Thyroid gland (tissue), 4 donors: ENCODE measurements at regions not wholly inside any gene's neighbourhood (a gene's known extent, or its start where the extent isn't known, plus 50 kb on each side); places are given as distances from the start of the nearest gene placed in this dataset.

Experiments
- POLR2A ChIP-seq, 2 donors: fragments of 450-650 bp; IDR thresholded peaks; one replicate each; pipeline ENCODE4 v1.6.1; 2017; ENCODE audit warnings: antibody characterized with exemption in 2 of 2, mild to moderate bottlenecking in 2 of 2, moderate library complexity in 1 of 2
- TF ChIP-seq, protein P1 (sequence below), 6 experiments: fragments of 200-600 bp in 3 of 6; fragments of 450-650 bp in 3 of 6; sonication (generic) in 3 of 6; IDR thresholded peaks; one replicate each; pipeline ENCODE4 v1.5.1; 2016 to 2019; ENCODE audit warnings: antibody characterized with exemption in 6 of 6, mild to moderate bottlenecking in 2 of 6, inconsistent platforms in 1 of 6, moderate library complexity in 1 of 6

DNA sequence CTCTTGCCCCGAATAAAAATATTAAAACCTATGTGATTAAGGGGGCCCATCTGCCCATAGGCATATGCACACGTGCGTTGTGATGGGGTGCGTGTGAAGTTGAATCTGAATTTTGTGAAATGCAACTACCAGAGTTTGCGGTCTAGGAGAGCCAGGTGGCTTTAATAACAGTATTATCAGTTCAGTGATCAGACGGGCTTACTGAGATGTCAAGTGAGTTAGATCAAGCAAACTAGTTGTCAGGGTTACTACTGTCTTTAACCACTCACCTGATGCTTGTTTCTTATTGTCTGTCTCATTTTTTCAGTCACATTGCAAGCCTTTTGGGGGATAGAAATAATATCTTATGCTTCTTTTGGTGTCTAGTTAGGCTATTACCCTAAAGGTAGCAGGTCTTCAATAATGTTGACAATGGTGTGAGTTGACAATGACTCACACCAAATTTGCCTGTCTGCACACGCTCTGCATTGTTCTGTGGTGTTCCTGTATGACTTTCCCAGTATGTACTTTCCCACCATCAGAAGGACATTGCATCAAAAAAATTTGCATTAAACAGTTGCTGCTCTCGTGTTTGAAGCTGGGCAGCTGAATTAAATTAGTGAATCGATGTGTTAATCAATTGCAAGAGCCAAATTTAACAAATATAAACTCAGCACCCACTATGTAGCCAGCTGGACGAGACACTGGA is 103.1 kb upstream of the NAA20 start:
- TF ChIP-seq POLR2A (IDR thresholded peaks at IDR 0.05): no peak
- TF ChIP-seq, protein P1, sequence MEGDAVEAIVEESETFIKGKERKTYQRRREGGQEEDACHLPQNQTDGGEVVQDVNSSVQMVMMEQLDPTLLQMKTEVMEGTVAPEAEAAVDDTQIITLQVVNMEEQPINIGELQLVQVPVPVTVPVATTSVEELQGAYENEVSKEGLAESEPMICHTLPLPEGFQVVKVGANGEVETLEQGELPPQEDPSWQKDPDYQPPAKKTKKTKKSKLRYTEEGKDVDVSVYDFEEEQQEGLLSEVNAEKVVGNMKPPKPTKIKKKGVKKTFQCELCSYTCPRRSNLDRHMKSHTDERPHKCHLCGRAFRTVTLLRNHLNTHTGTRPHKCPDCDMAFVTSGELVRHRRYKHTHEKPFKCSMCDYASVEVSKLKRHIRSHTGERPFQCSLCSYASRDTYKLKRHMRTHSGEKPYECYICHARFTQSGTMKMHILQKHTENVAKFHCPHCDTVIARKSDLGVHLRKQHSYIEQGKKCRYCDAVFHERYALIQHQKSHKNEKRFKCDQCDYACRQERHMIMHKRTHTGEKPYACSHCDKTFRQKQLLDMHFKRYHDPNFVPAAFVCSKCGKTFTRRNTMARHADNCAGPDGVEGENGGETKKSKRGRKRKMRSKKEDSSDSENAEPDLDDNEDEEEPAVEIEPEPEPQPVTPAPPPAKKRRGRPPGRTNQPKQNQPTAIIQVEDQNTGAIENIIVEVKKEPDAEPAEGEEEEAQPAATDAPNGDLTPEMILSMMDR (IDR thresholded peaks at IDR 0.05): no peak
